ENCODE measurements at regions not wholly inside any gene's neighbourhood (a gene's known extent, or its start where the extent isn't known, plus 50 kb on each side); places are given as distances from the start of the nearest gene placed in this dataset.

- ATAC-seq = no peak
- CTCF ChIA-PET = no interaction called here
These were observed 265.2 kb upstream of the ADGRL4 start for GRCh38 chr1:79271759-79272158.

GRCh38 chr1:79264975-79265818 is 258.7 kb upstream of the ADGRL4 start:
- intact Hi-C loops (cut with micrococcal nuclease; ENCODE audit: unreplicated experiment) = no loop called here
- Histone ChIP-seq H3K27me3 (ENCODE audit: control insufficient read depth, insufficient read depth, low read length) (no peaks in the 10 kb centered on the region), H3K4me3 (ENCODE audit: low read depth in 2 of 2, low read length in 2 of 2) (no peak overlapping the region), H3K27ac (ENCODE audit: low read length) (no peak overlapping the region), H3K4me1 (ENCODE audit: control insufficient read depth, insufficient read depth, low read length) (no peaks in the 10 kb centered on the region), H3K36me3 (ENCODE audit: control insufficient read depth, insufficient read depth, low read length) (no peaks in the 10 kb centered on the region), H3K9me3 (ENCODE audit: control insufficient read depth, insufficient read depth, low read depth, low read length) (no peaks in the 10 kb centered on the region)
- in situ Hi-C loops (cut with HindIII; ENCODE audit: low pct_unique_long_range_greater_than_20kb, low sequenced_read_pairs) = no loop called here
- ChIA-PET POLR2A (no interaction called here), CTCF (no interaction called here)
- ATAC-seq (no peak), DNase-seq (ENCODE audit: low read depth, low spot score) (no peak)
- BruUV-seq (replicated peaks) = no TSS peak
- TF ChIP-seq SIN3A (IDR thresholded peaks at IDR 0.05; ENCODE audit: borderline replicate concordance, insufficient read depth, low read depth, low read length) (no peak), REST (IDR thresholded peaks at IDR 0.05; ENCODE audit: insufficient read depth in 1 of 2, low read depth in 2 of 2, low read length in 1 of 2) (no peak), TCF7L2 (IDR thresholded peaks at IDR 0.05; ENCODE audit: low read depth, low read length) (no peak), POLR2AphosphoS5 (IDR thresholded peaks at IDR 0.05; ENCODE audit: low read depth, low read length) (no peak), CTCF (IDR thresholded peaks at IDR 0.05) (no peak)

More at GRCh38 chr1:79271759-79272158, 265.2 kb upstream of the ADGRL4 start:
- in situ Hi-C loops (cut with HindIII; ENCODE audit: low pct_unique_long_range_greater_than_20kb, low sequenced_read_pairs) = no loop called here
- intact Hi-C loops (cut with micrococcal nuclease; ENCODE audit: unreplicated experiment) = no loop called here
- no peak for DNase-seq (ENCODE audit: low read depth, low spot score)
- BruUV-seq (replicated peaks) = no TSS peak
- Histone ChIP-seq H3K36me3 (ENCODE audit: control insufficient read depth, insufficient read depth, low read length) (no peaks in the 10 kb centered on the region), H3K4me1 (ENCODE audit: control insufficient read depth, insufficient read depth, low read length) (no peaks in the 10 kb centered on the region), H3K27ac (ENCODE audit: low read length) (no peak overlapping the region), H3K4me3 (ENCODE audit: low read depth in 2 of 2, low read length in 2 of 2) (no peak overlapping the region), H3K9me3 (ENCODE audit: control insufficient read depth, insufficient read depth, low read depth, low read length) (no peaks in the 10 kb centered on the region), H3K27me3 (ENCODE audit: control insufficient read depth, insufficient read depth, low read length) (no peaks in the 10 kb centered on the region)
- POLR2A ChIA-PET = no interaction called here
- TF ChIP-seq POLR2AphosphoS5 (IDR thresholded peaks at IDR 0.05; ENCODE audit: low read depth, low read length) (no peak), CTCF (IDR thresholded peaks at IDR 0.05) (no peak), TCF7L2 (IDR thresholded peaks at IDR 0.05; ENCODE audit: low read depth, low read length) (no peak), REST (IDR thresholded peaks at IDR 0.05; ENCODE audit: insufficient read depth in 1 of 2, low read depth in 2 of 2, low read length in 1 of 2) (no peak), SIN3A (IDR thresholded peaks at IDR 0.05; ENCODE audit: borderline replicate concordance, insufficient read depth, low read depth, low read length) (no peak)

All from Panc1 (cell line).